H1 (cell line): ENCODE measurements at regions not wholly inside any gene's neighbourhood (a gene's known extent, or its start where the extent isn't known, plus 50 kb on each side); places are given as distances from the start of the nearest gene placed in this dataset.

Experiments used
- CTCF ChIA-PET: fragments of 300-600 bp; sonication (Branson Sonifier 250); formaldehyde crosslinking; loops from one replicate; lab custom pipeline; 2021; ENCODE audit not compliant: partially characterized antibody; lab: Charles Lee
- POLR2A ChIA-PET: fragments of 300-600 bp; sonication (Branson Sonifier 250); formaldehyde crosslinking; loops from one replicate; lab custom pipeline; 2021; ENCODE audit warnings: inconsistent platforms; ENCODE audit not compliant: partially characterized antibody; lab: Charles Lee
- DNase-seq, 2 experiments: peaks; one replicate each; pipeline versions ENCODE4 v3.0.0 to v3.0.0-alpha.2; 2010 to 2022; ENCODE audit warnings: low spot score in 2 of 2, low read depth in 1 of 2, mixed read lengths in 1 of 2
- FAIRE-seq: peaks from 2 replicates; lab custom pipeline; 2011; peaks lifted over from hg19 to GRCh38; lab: Jason Lieb, UNC
- H2AFZ ChIP-seq: 2 replicates; pipeline ENCODE4 v1.8.1; 2012; ENCODE audit warnings: low read length, inconsistent platforms
- H2AK5ac ChIP-seq: 2 replicates; pipeline ENCODE4 v1.6.1; 2013; ENCODE audit warnings: low read depth, low read length
- H2BK120ac ChIP-seq: replicated peaks from 2 replicates; pipeline ENCODE3; 2013; ENCODE audit warnings: low read depth, low read length, inconsistent platforms
- H2BK12ac ChIP-seq: 2 replicates; pipeline ENCODE4 v1.6.1; 2013; ENCODE audit warnings: low read depth, low read length
- H2BK15ac ChIP-seq: 2 replicates; pipeline ENCODE4 v1.6.1; 2013; ENCODE audit warnings: low read length
- H2BK20ac ChIP-seq: 2 replicates; pipeline ENCODE4 v1.6.1; 2013; ENCODE audit warnings: low read length
- H2BK5ac ChIP-seq: 2 replicates; pipeline ENCODE4 v1.6.1; 2013; ENCODE audit warnings: low read depth, low read length
- H3K14ac ChIP-seq: 2 replicates; pipeline ENCODE4 v1.6.1; 2013; ENCODE audit warnings: inconsistent platforms; ENCODE audit not compliant: insufficient read length
- H3K18ac ChIP-seq: 2 replicates; pipeline ENCODE4 v1.6.1; 2013; ENCODE audit warnings: low read length; ENCODE audit errors: extremely low read depth
- H3K23ac ChIP-seq: 2 replicates; pipeline ENCODE4 v1.6.1; 2013; ENCODE audit warnings: inconsistent platforms; ENCODE audit not compliant: insufficient read length
- H3K23me2 ChIP-seq: 2 replicates; pipeline ENCODE4 v1.6.1; 2013; ENCODE audit warnings: low read depth, low read length
- H3K27ac ChIP-seq: 2 replicates; pipeline ENCODE4 v1.6.1; 2011; ENCODE audit warnings: low read depth, low read length, inconsistent platforms
- H3K27me3 ChIP-seq, 4 experiments: replicated peaks in 1 of 4; 1 replicate in 1 of 4; 2 replicates in 3 of 4; pipeline versions ENCODE4 v1.6.1 to v1.8.1; 2011 to 2013; ENCODE audit warnings: low read length in 3 of 4, mild to moderate bottlenecking in 3 of 4, inconsistent platforms in 2 of 4, mixed read lengths in 2 of 4, moderate library complexity in 1 of 4; ENCODE audit not compliant: control insufficient read depth in 3 of 4, insufficient read depth in 3 of 4; ENCODE audit errors: extremely low read depth in 1 of 4
- H3K36me3 ChIP-seq, 4 experiments: 2 replicates each; pipeline versions ENCODE4 v1.6.1 to v1.8.1; 2011 to 2013; ENCODE audit warnings: mild to moderate bottlenecking in 4 of 4, low read length in 3 of 4, moderate library complexity in 2 of 4, control low read depth in 1 of 4, inconsistent platforms in 1 of 4; ENCODE audit not compliant: insufficient read depth in 4 of 4, control insufficient read depth in 2 of 4
- H3K4ac ChIP-seq: replicated peaks from 2 replicates; pipeline ENCODE3; 2013; ENCODE audit warnings: low read length, low read depth, mixed read lengths, inconsistent platforms; ENCODE audit not compliant: insufficient read length
- H3K4me1 ChIP-seq, 4 experiments: replicated peaks in 1 of 4; 1 replicate in 1 of 4; 2 replicates in 3 of 4; pipeline versions ENCODE4 v1.6.1 to v1.8.1; 2011 to 2013; ENCODE audit warnings: low read length in 3 of 4, inconsistent platforms in 2 of 4, mixed read lengths in 1 of 4; ENCODE audit not compliant: insufficient read depth in 4 of 4, control insufficient read depth in 3 of 4
- H3K4me2 ChIP-seq, 2 experiments: 2 replicates each; pipeline versions ENCODE4 v1.6.1 to v1.8.1; 2011 to 2013; ENCODE audit warnings: low read depth in 2 of 2, low read length in 2 of 2, control low read depth in 1 of 2, inconsistent platforms in 1 of 2, mild to moderate bottlenecking in 1 of 2; ENCODE audit not compliant: insufficient read depth in 1 of 2
- H3K4me3 ChIP-seq, 4 experiments: fragments of 200-600, 300-600 bp in 1 of 4; sonication (generic), shearing (Covaris generic), sonication (Bioruptor Twin) in 1 of 4; 2 replicates each; pipeline versions ENCODE4 v1.5.1 to v1.8.1; 2011 to 2016; ENCODE audit warnings: low read length in 4 of 4, low read depth in 3 of 4, control low read depth in 2 of 4, inconsistent platforms in 2 of 4, mild to moderate bottlenecking in 2 of 4, mixed read lengths in 1 of 4, moderate library complexity in 1 of 4; ENCODE audit not compliant: insufficient read depth in 2 of 4; ENCODE audit errors: extremely low read depth in 1 of 4
- H3K56ac ChIP-seq: replicated peaks from 2 replicates; pipeline ENCODE3; 2013; ENCODE audit warnings: low read depth, mild to moderate bottlenecking, mixed read lengths, low read length, inconsistent platforms; ENCODE audit not compliant: insufficient read length
- H3K79me1 ChIP-seq: 2 replicates; pipeline ENCODE4 v1.6.1; 2013; ENCODE audit warnings: low read depth, low read length, control low read depth
- H3K79me2 ChIP-seq, 2 experiments: 2 replicates each; pipeline versions ENCODE4 v1.6.1 to v1.8.1; 2012 to 2013; ENCODE audit warnings: low read length in 2 of 2, mild to moderate bottlenecking in 2 of 2, inconsistent platforms in 1 of 2; ENCODE audit not compliant: insufficient read depth in 2 of 2, control insufficient read depth in 1 of 2
- H3K9ac ChIP-seq, 4 experiments: replicated peaks in 1 of 4; 1 replicate in 1 of 4; 2 replicates in 3 of 4; pipeline versions ENCODE4 v1.6.1 to v1.8.1; 2011 to 2013; ENCODE audit warnings: low read depth in 3 of 4, low read length in 3 of 4, control low read depth in 2 of 4, mild to moderate bottlenecking in 2 of 4, moderate library complexity in 2 of 4, inconsistent platforms in 1 of 4; ENCODE audit errors: extremely low read depth in 1 of 4
- H3K9me3 ChIP-seq, 2 experiments: 2 replicates each; pipeline versions ENCODE4 v1.6.1 to v1.8.1; 2012 to 2013; ENCODE audit warnings: mild to moderate bottlenecking in 2 of 2, moderate library complexity in 2 of 2, control low read depth in 1 of 2, inconsistent platforms in 1 of 2, low read depth in 1 of 2, low read length in 1 of 2, mixed read lengths in 1 of 2; ENCODE audit not compliant: insufficient read depth in 2 of 2
- H4K20me1 ChIP-seq, 2 experiments: replicated peaks in 1 of 2; 2 replicates each; pipeline versions ENCODE3 to v1.8.1; 2011 to 2013; ENCODE audit warnings: inconsistent platforms in 2 of 2, low read length in 2 of 2, mild to moderate bottlenecking in 1 of 2; ENCODE audit not compliant: insufficient read depth in 2 of 2, control insufficient read depth in 1 of 2
- H4K5ac ChIP-seq: 2 replicates; pipeline ENCODE4 v1.6.1; 2013; ENCODE audit warnings: low read length, low read depth, mixed read lengths, inconsistent platforms; ENCODE audit not compliant: insufficient read length
- H4K8ac ChIP-seq: 2 replicates; pipeline ENCODE4 v1.8.0; 2013; ENCODE audit warnings: mild to moderate bottlenecking, moderate library complexity, low read length, inconsistent platforms; ENCODE audit not compliant: insufficient read depth; ENCODE audit errors: extremely low read depth
- H4K91ac ChIP-seq: replicated peaks from 2 replicates; pipeline ENCODE3; 2013; ENCODE audit warnings: low read length, mixed read lengths, inconsistent platforms; ENCODE audit not compliant: insufficient read length
- ASH2L ChIP-seq: fragments of 200-600, 300-600 bp; sonication (generic); IDR thresholded peaks from one replicate; pipeline ENCODE4 v1.7.1; 2017; ENCODE audit warnings: low read length
- CEBPB ChIP-seq: IDR thresholded peaks from 2 replicates; pipeline ENCODE4 v1.6.1; 2012; ENCODE audit warnings: low read depth, low read length
- FOSL1 ChIP-seq: IDR thresholded peaks from 2 replicates; pipeline ENCODE4 v1.6.1; 2011; ENCODE audit warnings: mild to moderate bottlenecking, low read depth, low read length, moderate library complexity; ENCODE audit not compliant: insufficient read depth
- GABPA ChIP-seq: IDR thresholded peaks from 2 replicates; pipeline ENCODE4 v1.6.1; 2011; ENCODE audit warnings: mild to moderate bottlenecking, low read length, moderate library complexity, borderline replicate concordance; ENCODE audit not compliant: insufficient read depth
- GTF2F1 ChIP-seq: IDR thresholded peaks from 2 replicates; pipeline ENCODE4 v1.6.1; 2012; ENCODE audit warnings: low read depth, low read length, improper control_type of control experiment, borderline replicate concordance
- HDAC2 ChIP-seq, 2 experiments: fragments of 300-600 bp in 1 of 2; sonication (generic) in 1 of 2; IDR thresholded peaks; 2 replicates each; pipeline ENCODE4 v1.6.1; 2011 to 2012; ENCODE audit warnings: low read depth in 2 of 2, low read length in 2 of 2, mild to moderate bottlenecking in 2 of 2, moderate library complexity in 2 of 2, borderline replicate concordance in 1 of 2, inconsistent platforms in 1 of 2
- HDAC6 ChIP-seq: IDR thresholded peaks from one replicate; pipeline ENCODE4 v1.7.1; 2012; ENCODE audit warnings: low read depth, mild to moderate bottlenecking, inconsistent platforms, low read length, moderate library complexity
- PHF8 ChIP-seq: fragments of 200-600 bp; sonication (generic); conservative IDR thresholded peaks from 2 replicates; pipeline ENCODE4 v1.7.1; 2012; ENCODE audit warnings: low read depth, mild to moderate bottlenecking, inconsistent platforms, low read length, moderate library complexity
- POLR2A ChIP-seq, 2 experiments: IDR thresholded peaks; 1 replicate in 1 of 2; 2 replicates in 1 of 2; pipeline ENCODE4 v1.6.1; 2011; ENCODE audit warnings: low read depth in 2 of 2, low read length in 2 of 2, mild to moderate bottlenecking in 2 of 2; ENCODE audit errors: control extremely low read depth in 1 of 2
- SAP30 ChIP-seq: fragments of 300-600 bp; sonication (generic); IDR thresholded peaks from 2 replicates; pipeline ENCODE4 v1.7.1; 2012; ENCODE audit warnings: low read length, moderate library complexity, mild to moderate bottlenecking, inconsistent platforms; ENCODE audit not compliant: insufficient read depth, insufficient replicate concordance
- SP4 ChIP-seq: IDR thresholded peaks from 2 replicates; pipeline ENCODE4 v1.6.1; 2012; ENCODE audit warnings: low read length, inconsistent platforms
- TBP ChIP-seq: IDR thresholded peaks from 2 replicates; pipeline ENCODE4 v1.6.1; 2011; ENCODE audit warnings: low read depth, low read length, improper control_type of control experiment
- USF2 ChIP-seq: IDR thresholded peaks from 2 replicates; pipeline ENCODE4 v1.6.1; 2011; ENCODE audit warnings: low read length, improper control_type of control experiment
- WGBS, 2 experiments: shearing (Covaris generic) in 1 of 2; methylation state at CpG; one replicate each; pipeline versions ENCODE4 v1.1.6 to v1.1.7; 2013 to 2015; ENCODE audit warnings: low lambda C conversion rate in 2 of 2, mixed read lengths in 2 of 2, inconsistent platforms in 1 of 2, low coverage in 1 of 2, missing lambda C conversion rate in 1 of 2; ENCODE audit not compliant: insufficient replicate concordance in 2 of 2, insufficient coverage in 1 of 2, insufficient read length in 1 of 2; ENCODE audit errors: extremely low coverage in 1 of 2, missing lambda C conversion rate in 1 of 2; 5-methylcytosine and 5-hydroxymethylcytosine counted together
- TF ChIP-seq, protein P1 (sequence below): IDR thresholded peaks from 2 replicates; pipeline ENCODE4 v1.6.1; 2011; ENCODE audit warnings: low read depth, mild to moderate bottlenecking, low read length; ENCODE audit not compliant: insufficient read depth

DNA sequence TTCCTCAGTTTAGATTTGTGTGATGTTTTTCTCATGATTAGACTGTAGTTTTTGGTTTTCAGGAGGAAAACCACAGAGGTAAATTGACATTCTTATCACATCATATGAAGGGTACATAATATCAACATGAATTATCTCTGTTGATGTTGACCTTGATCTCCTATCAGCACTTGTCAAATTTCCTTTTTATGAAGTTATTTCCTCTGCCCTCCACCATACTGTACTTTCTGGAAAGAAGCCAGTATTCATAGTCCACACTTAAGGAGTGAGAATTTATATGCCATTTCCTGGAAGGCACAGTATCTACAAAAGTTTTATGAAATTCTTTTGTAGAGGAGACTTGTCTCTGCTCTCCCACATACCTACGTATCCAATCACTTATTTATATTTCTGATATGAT, 807.2 kb upstream of the MBL2 start:
- DNase-seq (no peak), FAIRE-seq (no peak)
- Histone ChIP-seq H2AK5ac (no peak overlapping the region), H2BK120ac (no peak overlapping the region), H2BK15ac (no peak overlapping the region), H3K4ac (no peak overlapping the region), H3K27ac (no peak overlapping the region), H2AFZ (no peak overlapping the region), H3K14ac (no peak overlapping the region), H3K23me2 (no peaks in the 10 kb centered on the region; the same call in 1 of the 2 replicates), H2BK20ac (no peak overlapping the region), H2BK5ac (no peak overlapping the region), H3K9ac (no peak overlapping the region), H4K5ac (no peak overlapping the region), H2BK12ac (no peak overlapping the region), H3K4me2 (no peak overlapping the region), H3K79me2 (no peaks in the 10 kb centered on the region), H4K91ac (no peak overlapping the region), H3K56ac (no peak overlapping the region), H3K36me3 (no peaks in the 10 kb centered on the region), H3K23ac (no peak overlapping the region), H3K27me3 (no peaks in the 10 kb centered on the region), H3K18ac (no peak overlapping the region), H3K4me3 (no peak overlapping the region), H3K4me1 (no peaks in the 10 kb centered on the region), H3K79me1 (no peaks in the 10 kb centered on the region), H4K8ac (no peak overlapping the region), H3K9me3 (no peaks in the 10 kb centered on the region), H4K20me1 (no peaks in the 10 kb centered on the region)
- ChIA-PET POLR2A (no interaction called here), CTCF (no interaction called here)
- 77% methylated on average over 1 of the region's 1 CpG; no CpG with 5 or more reads in 1 of the 2 experiments for WGBS, 2 experiments
- TF ChIP-seq HDAC2 (IDR thresholded peaks at IDR 0.05; ENCODE audit: borderline replicate concordance in 1 of 2, low read depth in 2 of 2, low read length in 2 of 2) (no peak), PHF8 (no peak), GABPA (no peak), HDAC6 (no peak), SAP30 (no peak), ASH2L (no peak), USF2 (no peak), SP4 (no peak), POLR2A (IDR thresholded peaks at IDR 0.05; ENCODE audit: control extremely low read depth in 1 of 2, low read depth in 2 of 2, low read length in 2 of 2) (no peak), GTF2F1 (no peak), FOSL1 (no peak), TBP (no peak), CEBPB (no peak)
- TF ChIP-seq, protein P1, sequence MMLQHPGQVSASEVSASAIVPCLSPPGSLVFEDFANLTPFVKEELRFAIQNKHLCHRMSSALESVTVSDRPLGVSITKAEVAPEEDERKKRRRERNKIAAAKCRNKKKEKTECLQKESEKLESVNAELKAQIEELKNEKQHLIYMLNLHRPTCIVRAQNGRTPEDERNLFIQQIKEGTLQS: no peak
